ENCODE measurements at regions not wholly inside any gene's neighbourhood (a gene's known extent, or its start where the extent isn't known, plus 50 kb on each side); places are given as distances from the start of the nearest gene placed in this dataset.

DNA sequence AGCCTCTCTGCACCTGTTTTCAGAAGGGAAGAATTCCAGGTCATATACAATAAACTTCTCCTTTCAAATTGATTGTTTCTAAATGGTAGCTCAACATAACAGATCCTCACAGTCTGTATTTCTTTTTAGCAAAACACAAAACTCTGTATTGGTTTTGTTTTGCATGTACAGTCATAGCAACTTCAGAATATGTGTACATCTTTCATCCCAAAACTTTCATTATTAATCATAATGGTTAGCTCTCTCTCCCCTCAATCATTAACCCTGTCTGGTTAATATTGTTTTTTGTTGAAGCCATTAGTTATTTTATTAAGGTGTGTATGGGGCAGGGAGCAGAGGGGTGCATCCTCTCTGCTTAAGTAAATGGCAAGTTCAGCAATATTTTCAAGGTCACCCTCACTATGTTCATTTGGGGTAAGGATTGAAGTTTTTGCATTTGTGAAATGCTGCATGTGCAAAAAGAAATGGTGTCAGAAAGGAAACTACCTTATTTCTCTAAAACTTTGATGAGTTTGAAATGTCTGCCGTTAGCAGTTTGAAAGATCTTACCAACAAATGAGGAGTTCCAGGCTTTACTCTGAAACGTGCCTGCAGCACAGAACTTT, 136.8 kb upstream of the BTBD3 start:
- no peak for DNase-seq (ENCODE audit: low spot score)

GRCh38 chr20:11783102-11783850, 134.4 kb upstream of the BTBD3 start:
- no peak for DNase-seq (ENCODE audit: low spot score)

- DNase-seq (ENCODE audit: low spot score), result no peak
Observed at GRCh38 chr20:11785885-11786507, 131.7 kb upstream of the BTBD3 start.

DNA sequence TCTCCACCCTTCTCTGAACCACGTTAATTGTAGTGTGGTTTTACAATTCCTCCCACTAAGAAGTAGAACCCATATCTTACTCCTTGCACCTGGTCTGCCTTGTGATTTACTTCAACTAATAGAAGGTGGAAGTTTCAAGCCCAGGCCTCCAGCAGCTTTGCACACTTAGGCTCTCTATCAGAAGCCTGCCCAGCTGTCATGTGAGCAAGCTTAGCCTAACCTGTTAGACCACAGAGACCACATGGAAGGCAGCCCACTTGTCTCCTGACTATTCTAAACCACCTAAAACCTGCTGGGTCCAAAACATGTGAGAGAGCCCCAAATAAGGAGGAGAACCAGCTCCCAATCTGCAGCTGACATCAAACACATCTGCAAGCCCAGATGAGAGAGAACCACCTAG, 127.6 kb upstream of the BTBD3 start:
- DNase-seq (ENCODE audit: low spot score), result no peak

GRCh38 chr20:11791316-11791715, 126.4 kb upstream of the BTBD3 start:
- DNase-seq (ENCODE audit: low spot score), result no peak

DNA sequence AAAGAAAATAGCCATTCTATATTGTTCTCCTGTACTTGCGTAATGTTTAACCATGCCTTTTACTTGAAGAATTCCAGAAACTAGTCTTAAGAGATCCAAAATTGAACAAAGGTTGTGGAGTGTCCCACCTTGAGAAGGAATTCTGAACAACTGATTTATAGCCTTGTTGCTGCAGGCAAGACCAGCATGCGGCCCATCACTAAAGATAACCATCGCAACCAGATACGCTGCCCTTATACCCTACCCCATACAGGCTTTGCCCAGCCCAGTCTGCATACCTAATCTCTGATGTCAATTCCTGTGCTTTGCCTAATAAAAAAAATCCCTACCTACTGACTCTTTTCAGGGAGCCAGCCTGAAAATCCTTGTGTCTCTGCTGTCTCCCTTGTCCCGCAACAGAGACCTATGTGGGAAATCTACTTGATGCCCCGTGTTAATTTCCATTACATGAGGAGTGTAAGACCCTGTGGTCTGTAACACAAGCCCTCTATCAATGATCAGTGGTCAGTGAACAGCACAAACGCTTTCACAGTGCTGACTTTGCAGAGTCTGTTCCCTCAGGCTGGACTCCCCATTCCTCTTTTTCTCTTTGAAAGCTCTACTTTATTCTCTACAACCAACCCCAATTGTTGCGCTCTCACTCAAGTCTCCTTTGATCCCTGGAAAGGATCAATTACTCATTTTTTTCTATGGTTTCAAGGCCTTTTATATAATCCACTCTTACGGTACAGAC, 125.7 kb upstream of the BTBD3 start:
- DNase-seq (ENCODE audit: low spot score), result no peak

GRCh38 chr20:11792568-11792953, 125.1 kb upstream of the BTBD3 start:
- DNase-seq (ENCODE audit: low spot score), result no peak

DNA sequence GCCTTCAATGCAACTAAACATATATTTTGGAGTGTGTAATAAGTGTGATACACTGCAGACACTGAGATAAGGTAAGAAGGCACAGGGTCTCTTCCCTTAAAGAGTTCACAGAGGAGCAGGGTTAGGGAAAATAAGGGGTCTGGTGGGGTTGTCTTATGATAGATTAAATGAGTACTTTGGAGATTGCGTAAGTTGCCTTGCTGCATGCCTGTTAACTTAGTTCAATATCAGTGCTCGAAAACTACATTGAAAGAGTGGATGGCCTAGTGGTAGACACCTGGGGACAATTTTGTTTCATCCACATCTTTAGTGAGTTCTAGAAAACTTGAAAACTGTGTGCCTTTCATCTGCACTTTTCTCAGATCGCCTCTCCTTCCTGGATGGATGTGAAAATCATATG, 123.2 kb upstream of the BTBD3 start:
- no peak for DNase-seq (ENCODE audit: low spot score)

GRCh38 chr20:11795071-11795615, 122.5 kb upstream of the BTBD3 start:
- DNase-seq (ENCODE audit: low spot score), result no peak

DNA sequence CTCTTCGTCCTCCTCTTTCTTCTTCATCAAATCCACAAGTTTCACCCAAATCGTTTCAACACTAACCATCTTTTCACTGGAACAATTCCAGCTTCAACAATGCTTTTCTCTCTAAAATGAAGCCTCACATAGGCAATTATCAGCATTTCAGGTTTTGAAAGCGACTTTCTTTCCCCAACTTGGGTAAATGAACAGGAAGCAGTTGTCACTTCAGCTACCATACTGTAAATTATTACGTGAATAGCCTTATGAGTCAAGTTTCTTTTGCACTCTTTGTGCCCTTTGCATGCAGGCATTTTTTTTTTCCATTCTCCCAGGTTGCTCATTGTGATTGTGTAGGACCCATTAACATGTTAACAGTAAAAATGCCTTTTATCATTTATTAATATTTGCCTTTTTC, 121.7 kb upstream of the BTBD3 start:
- DNase-seq (ENCODE audit: low spot score), result no peak

GRCh38 chr20:11797156-11797555, 120.5 kb upstream of the BTBD3 start:
- no peak for DNase-seq (ENCODE audit: low spot score)

GRCh38 chr20:11799281-11799684, 118.4 kb upstream of the BTBD3 start:
- no peak for DNase-seq (ENCODE audit: low spot score)

- peak; percentile 82 for DNase-seq (ENCODE audit: low spot score)
Observed at GRCh38 chr20:11807054-11808048, 110.3 kb upstream of the BTBD3 start.

DNA sequence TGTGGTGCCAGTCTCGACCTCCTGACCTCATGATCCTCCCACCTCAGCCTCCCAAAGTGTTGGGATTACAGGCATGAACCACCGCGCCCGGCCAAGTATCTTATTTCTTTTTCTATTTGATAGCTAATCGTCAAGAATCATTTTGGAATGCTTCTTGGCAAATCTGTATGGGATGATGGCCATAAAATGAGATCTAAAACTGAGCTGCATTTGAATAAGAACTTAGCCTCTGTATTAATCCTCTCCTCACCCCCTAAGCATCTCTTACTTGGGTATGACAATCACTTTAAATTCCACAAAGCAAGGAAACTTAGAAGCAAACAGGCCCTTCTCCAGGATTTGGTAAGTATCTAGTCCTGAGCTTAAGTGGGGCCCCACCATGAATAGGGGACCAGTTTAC, 108.9 kb upstream of the BTBD3 start:
- DNase-seq (ENCODE audit: low spot score), result no peak

- DNase-seq (ENCODE audit: low spot score), result peak; percentile 47
Observed at GRCh38 chr20:11810311-11811083, 107.2 kb upstream of the BTBD3 start.

DNA sequence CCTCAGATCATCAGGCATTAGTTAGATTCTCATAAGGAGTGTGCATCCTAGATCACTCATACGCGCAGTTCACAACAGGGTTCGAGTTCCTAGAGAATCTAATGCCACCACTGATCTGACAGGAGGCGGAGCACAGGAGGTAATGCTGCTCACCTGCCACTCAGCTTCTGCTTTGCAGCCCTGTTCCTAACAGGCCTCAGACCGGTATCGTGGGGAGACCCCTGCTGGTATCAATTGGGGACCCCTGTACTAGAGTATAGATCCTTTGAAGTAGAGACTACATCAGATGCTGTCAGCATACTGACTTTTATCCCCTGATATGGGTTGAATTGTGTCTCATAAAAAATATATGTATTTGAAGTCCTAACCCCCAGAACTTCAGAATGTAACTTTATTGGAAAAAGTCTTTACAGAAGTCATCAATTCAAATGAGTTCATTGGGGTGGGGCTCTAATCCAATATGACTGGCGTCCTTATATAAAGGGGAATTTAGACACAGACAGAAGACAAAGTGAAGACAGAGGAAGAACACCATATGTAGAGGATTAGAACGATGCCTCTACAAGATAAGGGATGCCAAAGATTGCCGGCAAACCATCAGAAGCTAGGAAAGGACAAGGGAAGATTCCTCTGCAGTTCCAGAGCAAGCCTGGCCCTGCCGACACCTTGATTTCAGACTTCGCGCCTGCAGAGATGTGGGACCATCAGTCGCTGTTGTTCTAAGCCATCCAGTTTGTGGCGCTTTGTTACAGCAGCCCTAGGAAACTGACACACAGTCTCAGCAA, 104.4 kb upstream of the BTBD3 start:
- DNase-seq (ENCODE audit: low spot score), result no peak

GRCh38 chr20:11814267-11814666, 103.4 kb upstream of the BTBD3 start:
- DNase-seq (ENCODE audit: low spot score), result peak; percentile 21

DNA sequence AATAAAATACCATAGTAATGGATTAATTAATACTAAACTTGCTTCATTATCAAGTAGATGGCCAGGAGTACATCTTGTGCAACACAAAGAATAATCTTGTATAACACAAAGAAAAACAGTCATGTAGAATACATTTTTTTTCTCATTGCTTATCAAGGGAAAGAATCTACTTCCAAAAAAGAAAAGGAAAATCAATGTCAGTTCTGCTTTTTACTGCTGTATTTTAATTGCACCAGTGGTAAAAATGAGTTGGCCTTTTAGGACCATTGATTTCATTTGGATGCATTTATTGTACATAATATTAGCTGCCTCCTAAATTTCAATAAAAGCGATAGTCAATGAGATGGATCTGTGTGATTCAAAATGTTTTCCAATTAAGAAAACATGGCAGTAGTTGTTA, 96.9 kb upstream of the BTBD3 start:
- no peak for DNase-seq (ENCODE audit: low spot score)

DNA sequence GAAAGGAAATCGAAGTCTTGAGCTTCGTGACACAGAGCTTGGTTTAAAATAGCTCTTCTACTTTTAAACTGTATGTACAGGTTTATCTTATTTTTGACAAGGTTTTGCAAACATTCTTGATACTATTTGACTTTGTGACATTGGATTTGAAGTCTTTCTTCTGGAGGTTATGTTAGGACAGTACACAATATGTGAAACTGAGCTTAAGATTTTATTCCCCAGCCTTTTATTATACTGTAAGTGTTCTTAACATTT, 95.2 kb upstream of the BTBD3 start:
- no peak for DNase-seq (ENCODE audit: low spot score)

DNA sequence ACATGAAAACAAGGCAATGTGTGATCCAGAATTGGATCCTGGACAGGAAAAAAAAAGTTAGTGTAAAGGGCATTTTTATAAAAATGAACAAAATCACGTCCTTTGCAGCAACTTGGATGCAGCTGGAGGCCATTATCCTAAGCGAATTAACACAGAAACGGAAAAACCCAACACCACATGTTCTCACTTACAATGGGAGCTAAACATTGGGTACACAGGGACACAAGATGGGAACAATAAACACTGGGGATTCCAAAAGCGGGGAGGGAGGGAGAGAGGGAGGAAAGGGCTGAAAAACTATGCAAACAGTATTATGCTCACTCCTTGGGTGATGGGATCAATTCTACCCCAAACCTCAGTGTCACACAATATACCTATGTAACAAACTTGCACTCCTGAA, 91.4 kb upstream of the BTBD3 start:
- no peak for DNase-seq (ENCODE audit: low spot score)
